ENCODE measurements at regions not wholly inside any gene's neighbourhood (a gene's known extent, or its start where the extent isn't known, plus 50 kb on each side); places are given as distances from the start of the nearest gene placed in this dataset.

- DNase-seq (ENCODE audit: low read depth): peak; percentile 69
Observed at GRCh38 chr10:47166808-47167581, 133.0 kb upstream of the GDF10 start.

- peak; percentile 43 for DNase-seq (ENCODE audit: low read depth)
Observed at GRCh38 chr10:47167591-47167990, 132.4 kb upstream of the GDF10 start.

- no peak for DNase-seq (ENCODE audit: low read depth)
Observed at GRCh38 chr10:47169581-47169980, 130.4 kb upstream of the GDF10 start.

- peak; percentile 33 for DNase-seq (ENCODE audit: low read depth)
Observed at GRCh38 chr10:47173929-47174442, 126.0 kb upstream of the GDF10 start.

- no peak for DNase-seq (ENCODE audit: low read depth)
Observed at GRCh38 chr10:47175181-47176123, 124.5 kb upstream of the GDF10 start.

DNA sequence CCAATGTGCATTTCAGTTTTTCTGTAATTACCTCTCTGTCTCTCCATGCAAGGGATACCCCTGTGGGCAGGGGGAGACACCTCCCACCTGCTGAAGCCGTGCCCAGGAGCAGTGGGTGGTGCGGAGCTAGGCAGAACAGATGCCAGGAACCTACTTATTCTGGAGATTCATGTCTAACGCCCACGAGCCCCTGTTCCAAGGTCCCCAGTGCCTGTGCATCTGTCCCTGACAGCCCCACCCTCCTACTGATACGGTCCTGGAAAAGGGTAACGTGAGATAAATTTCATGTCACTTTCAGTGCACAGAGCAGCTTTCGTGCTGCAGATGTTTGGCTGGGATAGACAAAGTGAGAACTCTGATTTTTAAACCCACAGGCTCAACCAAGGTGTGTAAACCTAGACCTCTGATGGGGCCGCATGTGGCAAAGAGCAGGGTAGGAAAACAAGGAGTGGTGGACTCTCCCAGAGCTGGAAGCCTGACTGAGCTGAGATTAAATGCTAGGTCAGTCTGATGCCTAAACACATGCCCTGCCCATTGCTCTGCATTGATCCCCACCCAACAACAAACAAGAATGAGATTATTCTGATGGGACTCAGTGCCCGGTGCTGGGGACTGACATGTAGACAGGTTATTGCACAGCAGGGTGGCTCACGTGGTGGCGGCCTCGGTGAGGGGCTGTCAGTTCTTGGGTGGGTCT is 123.6 kb upstream of the GDF10 start:
- DNase-seq (ENCODE audit: low read depth): no peak

DNA sequence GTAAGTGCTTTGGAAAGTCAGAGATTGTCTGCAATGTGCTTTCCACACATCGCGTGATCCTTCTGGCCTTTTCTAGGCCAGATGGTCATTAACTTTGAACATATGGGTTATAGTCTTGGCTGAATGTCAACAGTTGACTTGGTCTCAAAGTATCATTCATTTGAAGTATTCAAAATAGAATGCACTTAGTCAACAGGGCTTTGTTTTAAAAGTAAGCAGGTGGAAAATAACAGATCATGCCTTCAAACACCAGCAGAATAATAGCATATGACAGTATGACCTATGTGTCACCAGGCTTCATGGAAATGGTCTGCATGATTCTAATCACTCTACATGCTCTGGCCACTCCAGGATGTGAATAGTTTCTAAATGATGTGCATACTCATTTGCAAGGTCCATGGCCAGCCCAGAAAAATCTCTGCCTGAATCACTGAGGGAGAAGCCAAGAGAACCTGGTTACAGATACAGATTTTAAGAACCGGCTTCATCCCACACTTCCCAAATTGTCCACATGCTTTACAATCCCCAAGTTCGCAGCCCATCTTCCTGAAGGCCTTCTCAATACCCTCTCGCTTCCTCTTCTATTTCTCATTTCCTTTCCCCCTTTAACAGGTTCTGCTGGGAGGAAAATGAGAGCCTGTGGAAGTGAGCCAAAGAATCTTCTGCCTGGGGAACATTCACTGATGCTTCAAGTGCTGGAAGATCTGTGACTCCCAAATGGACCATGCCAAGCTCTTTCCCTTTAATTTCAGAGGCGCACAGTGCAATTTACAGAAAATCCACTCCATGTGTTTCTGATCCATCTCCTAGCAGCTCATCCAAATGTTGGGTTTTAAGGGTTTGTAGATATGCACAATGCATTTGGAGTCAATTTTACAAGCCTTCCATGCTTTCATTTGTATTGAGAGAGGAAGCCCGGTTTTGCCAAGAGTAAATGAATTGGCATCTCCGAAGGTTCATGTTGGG is 122.8 kb upstream of the GDF10 start:
- DNase-seq (ENCODE audit: low read depth): peak; percentile 70

GRCh38 chr10:47178537-47179290 is 121.3 kb upstream of the GDF10 start:
- DNase-seq (ENCODE audit: low read depth): no peak

- DNase-seq (ENCODE audit: low read depth): no peak
Observed at GRCh38 chr10:47179291-47179647, 120.7 kb upstream of the GDF10 start.

DNA sequence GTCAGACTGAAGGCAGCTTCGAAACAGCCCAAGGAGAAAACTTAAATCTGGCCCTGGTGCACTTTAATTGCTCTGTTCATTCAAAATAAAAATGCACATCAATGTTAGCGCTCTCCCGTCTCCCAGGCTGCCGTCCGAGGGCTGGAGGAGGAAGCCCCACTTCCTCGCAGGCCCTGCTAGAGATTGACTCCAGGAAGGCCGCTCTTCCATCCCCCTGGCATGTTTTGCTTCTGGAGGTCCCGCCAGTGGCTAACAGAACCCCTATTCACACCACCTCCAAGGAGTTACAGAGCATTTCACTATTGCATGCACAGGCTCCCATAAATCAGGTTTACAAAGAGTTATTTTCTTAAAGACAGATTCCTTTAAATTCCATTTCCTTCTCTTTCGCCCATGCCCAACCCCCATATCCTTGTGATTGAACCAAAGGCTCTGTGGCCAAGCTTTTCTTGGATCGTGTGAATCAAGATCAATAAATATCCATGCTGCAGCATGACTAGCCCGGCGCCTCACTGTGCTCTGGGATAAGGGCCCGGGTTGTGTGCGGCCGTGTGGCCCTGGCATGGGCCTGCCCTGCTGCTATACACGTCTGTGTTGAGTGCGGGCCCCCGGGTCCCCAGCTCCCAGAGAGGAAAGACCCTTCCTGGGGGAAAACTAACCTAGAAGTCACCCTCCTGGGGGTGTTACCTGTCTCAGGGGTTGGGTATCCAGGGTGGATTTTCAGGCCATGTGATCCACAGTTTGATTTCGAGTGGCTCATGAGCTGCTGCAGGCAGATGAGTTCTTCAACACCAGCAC is 118.7 kb upstream of the GDF10 start:
- DNase-seq (ENCODE audit: low read depth): no peak

DNA sequence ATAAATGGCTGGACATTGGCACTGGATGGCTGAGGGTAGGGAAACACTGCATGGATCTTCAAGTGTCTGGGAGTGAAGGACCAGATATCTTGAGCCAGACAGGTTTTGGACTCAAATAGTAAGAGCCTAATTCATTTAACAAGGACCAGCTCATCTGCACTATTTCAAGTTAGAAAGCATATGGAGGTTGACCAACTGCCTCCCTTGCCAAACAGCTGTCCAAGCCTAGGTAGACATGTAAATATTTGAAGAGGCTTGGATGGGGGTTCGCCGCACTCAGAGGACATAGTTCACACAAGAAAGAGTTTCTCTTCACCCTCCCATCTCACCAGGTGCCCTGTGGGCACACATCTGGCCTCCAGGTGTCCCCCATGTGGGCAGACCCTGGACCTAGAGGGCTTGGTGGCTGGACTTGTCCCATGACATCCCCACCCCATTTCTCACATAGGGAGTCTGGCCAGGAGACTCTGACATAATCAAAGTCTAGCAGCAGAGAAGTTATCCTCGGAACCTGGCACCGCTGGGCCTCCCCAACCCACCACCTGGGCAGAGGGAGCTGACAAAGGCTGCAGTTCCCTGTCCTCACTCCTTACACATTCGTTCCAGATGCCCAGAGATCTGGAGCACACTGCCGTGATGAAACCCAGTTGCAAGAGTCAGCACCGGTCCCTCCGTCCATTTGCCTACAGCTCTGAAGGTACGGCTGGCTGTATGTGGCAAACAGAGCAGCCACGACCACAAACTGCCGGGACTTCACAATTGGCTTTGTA is 116.9 kb upstream of the GDF10 start:
- DNase-seq (ENCODE audit: low read depth): no peak

- DNase-seq (ENCODE audit: low read depth): no peak
Observed at GRCh38 chr10:47183704-47184041, 116.3 kb upstream of the GDF10 start.

GRCh38 chr10:47184273-47184672 is 115.7 kb upstream of the GDF10 start:
- no peak for DNase-seq (ENCODE audit: low read depth)

GRCh38 chr10:47184724-47185330 is 115.2 kb upstream of the GDF10 start:
- DNase-seq (ENCODE audit: low read depth): no peak

DNA sequence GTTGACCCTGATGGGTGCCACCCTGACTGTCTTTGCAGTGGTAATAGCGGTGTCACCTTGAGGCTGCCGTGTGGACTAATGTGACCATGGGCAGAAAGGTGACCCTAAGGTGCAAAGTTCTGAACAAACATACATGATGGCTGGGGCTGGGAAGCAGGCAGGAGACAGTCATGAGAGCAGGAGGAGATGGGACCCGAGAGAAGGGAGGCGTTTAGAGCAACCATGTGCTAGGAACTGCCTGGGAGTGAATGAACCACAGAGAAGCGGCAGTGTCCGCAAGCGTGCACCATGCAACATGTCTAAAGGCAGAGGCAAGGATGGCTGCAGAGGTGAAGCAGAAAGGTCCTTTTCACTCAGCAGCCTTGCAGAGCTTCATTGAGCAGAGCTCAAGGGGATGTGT is 113.1 kb upstream of the GDF10 start:
- no peak for DNase-seq (ENCODE audit: low read depth)

- DNase-seq (ENCODE audit: low read depth): no peak
Observed at GRCh38 chr10:47187592-47187991, 112.4 kb upstream of the GDF10 start.

GRCh38 chr10:47188156-47188555 is 111.8 kb upstream of the GDF10 start:
- DNase-seq (ENCODE audit: low read depth): no peak

GRCh38 chr10:47189802-47190201 is 110.2 kb upstream of the GDF10 start:
- DNase-seq (ENCODE audit: low read depth): no peak

- DNase-seq (ENCODE audit: low read depth): no peak
Observed at GRCh38 chr10:47190301-47190700, 109.7 kb upstream of the GDF10 start.
